IPS DF 4.7 (cell line): ENCODE measurements at regions not wholly inside any gene's neighbourhood (a gene's known extent, or its start where the extent isn't known, plus 50 kb on each side); places are given as distances from the start of the nearest gene placed in this dataset.

Experiments
- DNase-seq: peaks from one replicate; pipeline ENCODE4 v3.0.0-alpha.2; 2013; ENCODE audit warnings: low spot score; ENCODE audit errors: extremely low read depth

DNA sequence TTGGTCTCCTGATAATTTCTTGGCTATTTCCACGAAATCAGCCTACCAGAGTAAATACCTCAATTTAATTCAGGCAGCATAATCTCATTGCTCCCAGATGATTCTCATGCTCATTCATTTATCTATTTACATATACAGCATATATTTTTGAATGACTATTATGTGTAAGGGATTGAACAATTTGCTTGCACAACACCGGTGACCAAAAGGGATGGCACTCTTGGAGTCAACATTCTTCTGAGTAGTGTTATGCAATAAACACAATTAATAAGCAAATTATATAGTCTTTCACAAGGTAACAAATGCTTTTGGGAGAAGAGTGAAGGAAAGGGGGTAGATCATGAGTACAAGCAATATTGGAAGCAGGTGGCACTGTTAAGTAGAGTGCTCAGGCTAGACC is 1015.3 kb downstream of the ARAP2 start:
- DNase-seq, result no peak

DNA sequence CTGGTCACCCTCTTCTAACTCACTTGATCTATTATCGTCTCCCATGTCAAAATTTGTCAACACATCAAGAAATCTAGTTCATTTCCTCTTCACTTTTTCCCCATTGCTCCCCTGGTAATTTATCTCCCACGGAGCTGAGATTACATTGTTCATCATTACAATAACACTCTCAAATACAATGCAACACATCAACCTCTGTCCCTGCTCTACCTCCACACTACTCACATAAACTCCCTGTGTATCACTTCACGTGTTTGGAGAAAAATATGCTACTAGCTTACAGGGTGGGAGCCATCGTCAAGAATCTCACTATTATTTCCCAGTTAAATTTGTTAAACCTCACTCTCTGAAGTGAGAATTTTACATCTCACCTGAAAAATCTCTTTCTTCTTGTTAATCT is 1006.4 kb downstream of the ARAP2 start:
- no peak for DNase-seq

DNA sequence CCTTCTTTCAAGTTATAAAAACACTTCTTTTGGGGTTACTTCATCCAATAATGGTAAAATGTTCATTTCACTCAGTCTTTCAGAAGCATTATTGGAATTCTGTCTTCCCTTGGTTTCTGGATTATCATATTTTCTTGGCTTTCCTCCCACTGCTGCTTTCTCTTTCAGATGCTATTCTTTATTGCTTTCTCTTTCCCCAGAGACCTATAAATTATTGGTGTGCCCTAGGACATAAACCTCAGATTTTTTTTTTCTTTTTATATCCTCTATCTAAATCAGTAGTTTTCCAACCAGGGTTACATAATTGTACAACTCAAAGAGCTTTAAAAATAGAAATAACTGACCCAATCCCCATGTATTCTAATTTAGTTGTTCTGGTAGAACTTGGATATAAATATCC is 1005.5 kb downstream of the ARAP2 start:
- DNase-seq, result no peak

DNA sequence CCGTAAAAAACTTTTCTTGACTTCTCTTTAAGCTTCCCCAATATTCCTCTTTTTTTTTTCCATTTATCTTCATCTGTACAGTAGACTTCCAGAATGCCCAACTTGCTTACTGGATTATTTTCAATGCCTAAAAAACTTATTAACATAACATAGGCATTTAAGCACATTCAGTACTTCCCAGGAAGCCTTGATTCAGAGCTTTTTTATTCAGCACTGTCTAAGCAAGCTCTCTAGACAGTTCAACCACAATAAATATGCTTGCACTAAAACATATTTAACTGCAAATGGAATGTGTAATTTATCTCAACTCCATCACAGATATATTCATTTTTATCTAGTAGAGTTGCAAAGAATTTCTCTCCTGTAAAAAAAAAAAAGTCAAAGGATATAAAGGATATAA is 997.8 kb downstream of the ARAP2 start:
- no peak for DNase-seq

DNA sequence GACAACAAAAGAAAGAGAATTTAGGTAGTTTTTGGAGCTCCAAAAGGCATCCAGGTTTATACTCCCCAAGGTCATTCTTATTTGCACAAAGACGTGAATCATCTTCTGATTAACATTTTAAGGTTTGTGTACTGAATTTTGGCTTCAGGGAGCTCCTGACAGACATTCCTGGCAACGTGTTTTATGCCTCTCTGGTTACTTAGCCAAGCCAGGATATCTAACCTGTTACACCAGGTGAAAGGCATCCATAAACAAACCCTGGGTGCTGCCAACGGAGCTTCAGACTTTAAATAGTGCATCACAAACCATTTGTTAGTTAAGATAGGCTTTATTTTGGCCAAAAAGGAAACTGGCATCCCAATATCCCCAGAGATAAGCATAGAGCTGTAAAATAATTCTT is 997.3 kb downstream of the ARAP2 start:
- no peak for DNase-seq

DNA sequence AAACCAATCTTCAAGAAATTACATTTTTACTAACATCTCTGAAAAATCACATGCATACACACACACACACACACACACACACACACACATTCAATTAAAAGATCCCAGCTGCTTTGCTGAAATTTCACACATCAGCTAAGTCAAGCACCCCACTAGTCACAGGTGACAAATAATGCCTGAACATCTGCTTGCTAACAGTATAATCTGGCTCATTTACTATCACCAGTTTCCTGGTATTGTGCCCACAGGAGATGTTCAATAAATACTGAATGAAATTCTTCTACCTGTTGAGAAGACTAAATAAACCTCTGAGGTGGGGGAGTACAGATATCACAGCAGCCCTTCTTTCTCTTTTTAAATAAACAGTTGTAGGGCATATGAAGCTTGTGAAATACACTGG is 994.0 kb downstream of the ARAP2 start:
- DNase-seq, result no peak

GRCh38 chr4:35250761-35251160 is 993.6 kb downstream of the ARAP2 start:
- no peak for DNase-seq

- DNase-seq, result no peak
Measured at GRCh38 chr4:35252071-35252470, 992.2 kb downstream of the ARAP2 start.

DNA sequence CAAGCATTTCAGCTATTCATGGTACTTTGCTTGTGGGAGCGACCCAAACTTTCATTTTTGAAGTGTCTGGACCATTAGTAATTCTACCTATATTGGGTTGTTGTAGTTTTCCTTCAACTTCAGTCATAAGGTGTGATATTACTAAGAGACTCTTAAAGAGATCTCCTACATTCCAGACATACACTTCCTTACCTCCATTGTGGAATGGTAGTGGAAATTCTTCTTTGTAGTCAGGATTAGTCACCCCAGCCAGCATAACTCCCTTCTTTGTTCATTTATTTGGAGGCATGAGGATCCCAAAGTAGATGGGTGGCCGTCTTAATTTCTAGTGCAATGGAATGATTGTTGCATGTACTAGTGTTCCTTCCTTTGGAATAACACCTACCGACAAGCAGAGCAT is 991.4 kb downstream of the ARAP2 start:
- no peak for DNase-seq

GRCh38 chr4:35253331-35253730 is 991.0 kb downstream of the ARAP2 start:
- no peak for DNase-seq

DNA sequence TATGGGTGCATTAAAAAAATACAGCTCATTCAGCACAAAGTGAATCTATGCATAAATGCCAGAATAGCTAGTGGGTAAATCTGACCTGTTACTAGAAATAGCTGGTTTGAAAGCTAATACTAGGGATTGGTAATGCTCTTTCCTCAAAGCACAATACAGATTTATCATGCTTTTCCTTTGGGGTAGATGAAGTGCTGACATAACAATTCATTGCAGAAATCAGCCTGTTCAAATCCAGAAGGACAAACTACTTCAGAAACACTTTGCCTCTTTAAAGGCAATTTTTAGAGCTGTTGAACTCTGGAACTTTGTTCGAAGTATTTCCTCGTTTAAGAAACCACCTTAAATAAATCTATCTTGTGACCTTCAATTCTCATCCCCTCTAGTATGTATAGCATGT is 957.9 kb downstream of the ARAP2 start:
- DNase-seq, result no peak

GRCh38 chr4:35300996-35301774 is 943.1 kb downstream of the ARAP2 start:
- peak; percentile 25 for DNase-seq

DNA sequence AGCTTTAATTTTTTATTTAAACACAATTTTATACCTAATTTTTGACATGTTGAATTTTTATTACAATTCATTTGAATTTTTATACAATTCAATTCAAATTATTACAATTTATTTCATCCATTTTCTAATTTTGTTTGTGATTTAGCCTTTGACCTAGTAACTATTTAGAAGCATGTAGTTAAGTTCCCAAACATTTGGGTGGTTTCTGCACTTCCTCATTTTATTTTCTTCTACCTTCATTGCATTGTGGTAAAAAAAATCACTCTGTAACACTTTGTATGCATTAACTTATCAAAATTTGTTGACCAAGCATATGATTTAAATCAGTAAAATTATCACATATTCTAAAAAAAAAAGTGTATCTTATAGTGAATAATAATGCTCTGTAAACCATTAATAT is 928.9 kb downstream of the ARAP2 start:
- DNase-seq, result no peak

GRCh38 chr4:35325908-35326453 is 918.3 kb downstream of the ARAP2 start:
- DNase-seq, result no peak

DNA sequence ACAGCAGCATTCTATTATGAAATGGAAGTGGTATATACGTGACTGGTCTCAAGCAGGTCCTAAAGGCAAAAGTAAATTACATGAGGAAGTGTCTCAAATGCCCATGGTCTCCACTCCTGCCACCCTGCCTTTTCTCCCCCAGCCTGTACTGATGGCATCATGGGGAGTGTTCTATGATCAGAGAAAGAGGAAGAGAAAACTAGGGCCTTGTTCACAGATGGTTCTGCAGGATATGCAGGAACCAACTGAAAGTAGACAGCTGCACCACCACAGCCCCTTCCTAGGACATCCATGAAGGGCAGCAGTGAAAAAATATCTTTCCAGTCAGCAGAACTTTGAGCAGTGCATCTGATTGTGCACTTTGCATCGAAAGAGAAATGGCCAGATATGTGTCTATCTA is 901.5 kb downstream of the ARAP2 start:
- DNase-seq, result no peak

DNA sequence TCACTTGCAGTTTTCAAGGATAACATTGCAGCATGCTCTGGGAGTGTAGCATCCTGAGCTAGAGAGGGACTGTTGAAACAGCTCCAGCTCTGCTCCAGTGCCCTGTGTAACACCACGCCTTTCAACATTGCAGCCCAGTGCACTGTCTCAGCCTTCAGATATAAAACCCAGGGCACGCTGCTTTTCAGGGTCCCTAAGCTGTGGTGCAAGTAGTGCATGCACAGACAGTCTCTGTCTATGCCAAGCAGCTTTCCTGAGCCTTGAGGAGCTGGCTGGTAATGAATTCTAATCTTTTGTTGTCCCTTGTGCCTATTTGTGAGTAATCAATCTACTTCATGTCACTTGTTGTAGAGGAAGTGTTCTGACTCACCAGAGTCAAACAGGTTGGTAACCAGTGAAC is 897.0 kb downstream of the ARAP2 start:
- no peak for DNase-seq

DNA sequence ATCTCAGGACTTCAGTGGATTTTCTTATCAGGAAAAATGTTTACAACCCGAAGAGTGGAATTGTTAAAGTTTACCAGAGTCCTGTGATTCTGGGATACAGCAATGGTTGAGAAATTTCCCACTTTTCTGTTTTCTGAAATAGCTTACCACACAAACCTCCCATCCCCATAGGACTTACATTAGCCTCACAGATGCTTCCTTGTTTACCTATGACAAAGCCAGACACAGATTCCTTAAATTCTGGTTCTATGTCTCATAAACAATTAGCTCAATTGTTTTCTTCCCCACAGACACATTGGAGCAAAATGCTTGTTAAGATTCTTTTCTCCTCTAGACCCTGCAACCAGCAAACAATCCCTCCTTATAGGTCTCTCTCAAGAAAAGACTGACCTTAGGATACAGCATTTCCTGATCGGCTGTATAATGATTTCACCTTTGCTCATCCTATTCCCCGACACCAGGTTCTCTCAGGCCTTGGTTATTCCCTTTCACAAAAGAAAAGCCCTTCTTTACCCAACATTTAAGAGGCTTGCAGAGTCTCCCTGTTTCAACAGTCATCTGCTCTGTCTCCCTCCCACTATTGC is 886.2 kb downstream of the ARAP2 start:
- DNase-seq, result no peak

- no peak for DNase-seq
Measured at GRCh38 chr4:35364321-35364870, 879.9 kb downstream of the ARAP2 start.

DNA sequence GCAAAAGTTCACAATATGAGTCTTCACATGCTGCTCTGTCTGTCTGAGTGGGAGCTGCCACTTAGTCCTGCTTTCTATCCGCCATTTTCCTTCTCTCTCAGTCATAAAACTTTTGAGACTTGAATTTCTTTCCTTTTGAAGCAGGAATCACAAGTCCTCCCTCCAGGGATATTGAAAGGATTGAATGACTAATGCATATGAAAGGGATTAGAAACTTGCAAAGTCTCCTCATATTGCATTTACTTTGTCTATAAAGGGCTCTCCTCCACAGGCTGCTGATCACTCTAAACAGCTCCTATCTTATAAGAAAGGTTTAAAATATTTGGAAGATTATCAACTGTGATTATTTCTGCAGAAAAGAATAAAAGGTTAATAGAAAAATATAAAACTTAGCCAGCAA is 879.1 kb downstream of the ARAP2 start:
- no peak for DNase-seq

GRCh38 chr4:35399912-35400311 is 844.4 kb downstream of the ARAP2 start:
- peak; percentile 1 for DNase-seq

- no peak for DNase-seq
Measured at GRCh38 chr4:35423104-35423503, 821.2 kb downstream of the ARAP2 start.

DNA sequence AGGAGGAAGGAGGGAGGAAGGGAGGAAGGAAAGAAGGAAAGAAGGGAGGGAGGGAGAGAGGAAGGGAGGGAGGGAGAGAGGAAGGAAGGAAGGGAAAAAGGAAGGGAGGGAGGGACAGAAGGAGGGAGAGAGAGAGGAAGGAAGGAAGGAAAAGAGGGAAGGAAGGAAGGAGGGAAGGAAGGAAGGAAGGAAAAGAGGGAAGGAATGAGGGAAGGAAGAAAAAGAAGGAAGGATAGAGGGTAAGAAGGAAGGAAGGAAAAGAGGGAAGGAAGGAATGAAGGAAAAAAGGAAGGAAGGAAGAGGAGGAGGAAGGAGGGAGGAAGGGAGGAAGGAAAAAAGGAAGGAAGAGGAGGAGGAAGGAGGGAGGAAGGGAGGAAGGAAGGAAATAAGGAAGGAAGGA is 796.8 kb downstream of the ARAP2 start:
- no peak for DNase-seq

- DNase-seq, result no peak
Measured at GRCh38 chr4:35459045-35459444, 785.3 kb downstream of the ARAP2 start.
